ENCODE measurements at regions not wholly inside any gene's neighbourhood (a gene's known extent, or its start where the extent isn't known, plus 50 kb on each side); places are given as distances from the start of the nearest gene placed in this dataset.

GRCh38 chr3:24682141-24682547 lies 187.5 kb upstream of the THRB start:
- Histone ChIP-seq H4K20me1 (replicated peaks; ENCODE audit: control insufficient read depth, extremely low read depth, insufficient read depth, low read length) (no peaks in the 10 kb centered on the region), H3K27ac (ENCODE audit: insufficient read depth, low read depth, low read length) (no peak overlapping the region), H3K4me3 (replicated peaks in 1 of 3; ENCODE audit: insufficient read depth in 1 of 3, low read depth in 1 of 3, low read length in 3 of 3) (no peak overlapping the region), H3K79me2 (ENCODE audit: control insufficient read depth, insufficient read depth, low read length) (no peaks in the 10 kb centered on the region), H3K9ac (replicated peaks; ENCODE audit: extremely low read depth, insufficient read depth, low read length) (no peak overlapping the region), H3K27me3 (ENCODE audit: control insufficient read depth in 2 of 2, insufficient read depth in 2 of 2, low read length in 2 of 2) (peaks cover 2 to 3% of the 10 kb centered on the region in 2 experiments), H3K4me2 (ENCODE audit: insufficient read depth, low read length) (no peak overlapping the region), H3K9me3 (replicated peaks; ENCODE audit: control insufficient read depth, insufficient read depth, low read length) (no peaks in the 10 kb centered on the region), H2AFZ (ENCODE audit: low read depth, low read length) (no peak overlapping the region), H3K4me1 (ENCODE audit: control insufficient read depth, extremely low read depth, insufficient read depth, low read length) (no peaks in the 10 kb centered on the region), H3K9me1 (replicated peaks; ENCODE audit: control insufficient read depth, extremely low read depth, insufficient read depth, low read length) (no peaks in the 10 kb centered on the region), H3K36me3 (ENCODE audit: control insufficient read depth in 2 of 2, extremely low read depth in 1 of 2, insufficient read depth in 2 of 2, low read length in 2 of 2) (no peaks in the 10 kb centered on the region)
- BruUV-seq (replicated peaks) = no TSS peak
- no peak for FAIRE-seq
- POLR2A ChIA-PET = interaction anchor here (0.7 kb wide), 1 partner anchor 765 kb away, joined by 4 read pairs; the partner anchor contains the start of genes NKIRAS1 and RPL15
- no peak for DNase-seq (ENCODE audit: low read depth, low spot score)
- dilution Hi-C loops (cut with MboI; ENCODE audit: extremely low pct_ligation_motif_present, low sequenced_read_pairs) (no loop called here), intact Hi-C loops (cut with micrococcal nuclease) (loop anchor here (5.0 kb wide), 1 partner anchor 185 kb away; no protein-coding TSS in a partner anchor)
- CTCF ChIA-PET = interaction anchor here (0.7 to 4.1 kb wide), 9 partner anchors 27 to 912 kb away, joined by 3 to 99 read pairs (median 5); no protein-coding TSS in a partner anchor
- TF ChIP-seq JUN (IDR thresholded peaks at IDR 0.05; ENCODE audit: borderline replicate concordance, insufficient read depth, insufficient read length, low read depth) (no peak), MAX (IDR thresholded peaks at IDR 0.05; ENCODE audit: insufficient read depth, insufficient read length) (no peak), CTCF (IDR thresholded peaks at IDR 0.05; ENCODE audit: extremely low read depth in 1 of 2, insufficient read depth in 1 of 2, low read depth in 1 of 2, low read length in 2 of 2) (no peak), EZH2 (IDR thresholded peaks at IDR 0.05; ENCODE audit: borderline replicate concordance, low read depth, low read length, severe bottlenecking) (no peak), POLR2AphosphoS5 (IDR thresholded peaks at IDR 0.05; ENCODE audit: insufficient read depth, low read depth, low read length) (no peak), FOS (IDR thresholded peaks at IDR 0.05; ENCODE audit: borderline replicate concordance, insufficient read depth, low read length) (no peak), GATA2 (IDR thresholded peaks at IDR 0.05; ENCODE audit: insufficient read depth, insufficient read length, low read depth, low read length) (no peak), POLR2A (IDR thresholded peaks at IDR 0.05; ENCODE audit: low read depth, low read length) (no peak), MYC (IDR thresholded peaks at IDR 0.05; ENCODE audit: low read depth, low read length) (no peak)

Measured in endothelial cell of umbilical vein (primary cell).